ENCODE measurements at regions not wholly inside any gene's neighbourhood (a gene's known extent, or its start where the extent isn't known, plus 50 kb on each side); places are given as distances from the start of the nearest gene placed in this dataset.

GRCh38 chr20:10962937-10963336 is 289.1 kb upstream of the JAG1 start:
- TF ChIP-seq POLR2A (IDR thresholded peaks at IDR 0.05): no peak
- no peak for TF ChIP-seq CTCF (IDR thresholded peaks at IDR 0.05)

Measured in Peyer's patch (tissue), 4 donors.